ENCODE measurements at regions not wholly inside any gene's neighbourhood (a gene's known extent, or its start where the extent isn't known, plus 50 kb on each side); places are given as distances from the start of the nearest gene placed in this dataset.

DNA sequence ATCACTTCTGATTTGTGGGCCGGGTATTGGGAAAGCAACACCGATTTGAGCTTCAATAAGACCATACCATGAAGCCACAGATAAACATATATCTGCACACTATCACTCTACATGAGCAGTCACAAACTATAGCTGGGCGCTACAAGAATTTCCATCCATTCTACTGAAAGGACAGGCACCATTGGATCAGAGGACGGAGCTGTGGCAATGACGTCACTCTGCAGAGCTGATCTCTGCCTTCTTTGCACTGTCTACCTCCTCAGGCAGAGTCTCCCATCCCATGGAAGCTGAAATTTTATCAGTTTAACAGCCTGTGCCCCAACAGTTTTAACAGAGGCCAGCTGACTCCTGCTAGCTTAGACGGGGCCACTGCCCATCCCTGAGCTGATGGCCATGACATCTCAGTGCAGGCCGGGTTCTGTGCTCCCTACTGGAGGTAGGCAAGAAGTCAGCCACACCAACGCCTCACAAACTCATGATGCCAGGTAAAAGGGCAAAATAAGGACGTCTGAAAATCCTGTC is 389.6 kb upstream of the SALL3 start:
- TF ChIP-seq POLR2A (IDR thresholded peaks at IDR 0.05; ENCODE audit: extremely low read depth, insufficient read length) = no peak
- TF ChIP-seq, protein P1, sequence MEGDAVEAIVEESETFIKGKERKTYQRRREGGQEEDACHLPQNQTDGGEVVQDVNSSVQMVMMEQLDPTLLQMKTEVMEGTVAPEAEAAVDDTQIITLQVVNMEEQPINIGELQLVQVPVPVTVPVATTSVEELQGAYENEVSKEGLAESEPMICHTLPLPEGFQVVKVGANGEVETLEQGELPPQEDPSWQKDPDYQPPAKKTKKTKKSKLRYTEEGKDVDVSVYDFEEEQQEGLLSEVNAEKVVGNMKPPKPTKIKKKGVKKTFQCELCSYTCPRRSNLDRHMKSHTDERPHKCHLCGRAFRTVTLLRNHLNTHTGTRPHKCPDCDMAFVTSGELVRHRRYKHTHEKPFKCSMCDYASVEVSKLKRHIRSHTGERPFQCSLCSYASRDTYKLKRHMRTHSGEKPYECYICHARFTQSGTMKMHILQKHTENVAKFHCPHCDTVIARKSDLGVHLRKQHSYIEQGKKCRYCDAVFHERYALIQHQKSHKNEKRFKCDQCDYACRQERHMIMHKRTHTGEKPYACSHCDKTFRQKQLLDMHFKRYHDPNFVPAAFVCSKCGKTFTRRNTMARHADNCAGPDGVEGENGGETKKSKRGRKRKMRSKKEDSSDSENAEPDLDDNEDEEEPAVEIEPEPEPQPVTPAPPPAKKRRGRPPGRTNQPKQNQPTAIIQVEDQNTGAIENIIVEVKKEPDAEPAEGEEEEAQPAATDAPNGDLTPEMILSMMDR (IDR thresholded peaks at IDR 0.05; ENCODE audit: low read depth, low read length) = no peak
- TF ChIP-seq MYC (IDR thresholded peaks at IDR 0.05; ENCODE audit: low read depth, low read length) = no peak
- TF ChIP-seq, protein P2, sequence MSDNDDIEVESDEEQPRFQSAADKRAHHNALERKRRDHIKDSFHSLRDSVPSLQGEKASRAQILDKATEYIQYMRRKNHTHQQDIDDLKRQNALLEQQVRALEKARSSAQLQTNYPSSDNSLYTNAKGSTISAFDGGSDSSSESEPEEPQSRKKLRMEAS (IDR thresholded peaks at IDR 0.05; ENCODE audit: low read depth, low read length) = no peak
